GM23338 (cell line): ENCODE measurements at regions not wholly inside any gene's neighbourhood (a gene's known extent, or its start where the extent isn't known, plus 50 kb on each side); places are given as distances from the start of the nearest gene placed in this dataset.

Experiments
- CTCF ChIP-seq, 2 experiments: fragments of 200-600 bp in 1 of 2; sonication (generic) in 1 of 2; conservative IDR thresholded peaks; 2 replicates each; pipeline versions ENCODE4 v1.5.1 to v1.6.1; 2016 to 2017; ENCODE audit warnings: antibody characterized with exemption in 2 of 2, low read depth in 2 of 2, mild to moderate bottlenecking in 2 of 2, moderate library complexity in 1 of 2
- EZH2phosphoT487 ChIP-seq: fragments of 200-600 bp; sonication (generic); IDR thresholded peaks from one replicate; pipeline ENCODE4 v1.8.1; 2018; ENCODE audit warnings: antibody characterized with exemption; ENCODE audit not compliant: unreplicated experiment
- TF ChIP-seq, protein P1 (sequence below): IDR thresholded peaks from 2 replicates; pipeline ENCODE4 v1.6.1; 2016; ENCODE audit warnings: antibody characterized with exemption

DNA sequence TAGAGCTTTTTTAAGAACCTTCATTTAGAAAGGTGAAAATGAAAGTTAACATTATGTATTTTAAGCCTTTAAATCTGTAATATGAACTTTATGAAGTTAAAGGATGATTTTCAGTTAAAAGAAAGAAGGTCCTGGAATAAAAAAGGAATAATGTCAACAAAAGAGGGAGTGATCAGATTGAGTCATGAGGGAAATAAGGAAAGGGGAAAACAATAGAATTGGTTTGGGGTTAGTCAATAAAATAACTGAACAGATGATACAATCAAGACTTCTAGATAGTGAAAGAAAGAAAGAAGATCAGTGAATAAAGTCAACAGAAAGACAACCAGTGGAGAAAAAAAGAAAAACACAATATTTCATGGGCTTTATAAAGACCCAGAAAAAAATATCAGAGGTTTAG lies 291.6 kb upstream of the ARSJ start:
- TF ChIP-seq CTCF (conservative IDR thresholded peaks at IDR 0.05; ENCODE audit: low read depth in 2 of 2): no peak
- TF ChIP-seq, protein P1, sequence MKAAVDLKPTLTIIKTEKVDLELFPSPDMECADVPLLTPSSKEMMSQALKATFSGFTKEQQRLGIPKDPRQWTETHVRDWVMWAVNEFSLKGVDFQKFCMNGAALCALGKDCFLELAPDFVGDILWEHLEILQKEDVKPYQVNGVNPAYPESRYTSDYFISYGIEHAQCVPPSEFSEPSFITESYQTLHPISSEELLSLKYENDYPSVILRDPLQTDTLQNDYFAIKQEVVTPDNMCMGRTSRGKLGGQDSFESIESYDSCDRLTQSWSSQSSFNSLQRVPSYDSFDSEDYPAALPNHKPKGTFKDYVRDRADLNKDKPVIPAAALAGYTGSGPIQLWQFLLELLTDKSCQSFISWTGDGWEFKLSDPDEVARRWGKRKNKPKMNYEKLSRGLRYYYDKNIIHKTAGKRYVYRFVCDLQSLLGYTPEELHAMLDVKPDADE: no peak
- TF ChIP-seq EZH2phosphoT487: no peak
